ENCODE measurements at regions not wholly inside any gene's neighbourhood (a gene's known extent, or its start where the extent isn't known, plus 50 kb on each side); places are given as distances from the start of the nearest gene placed in this dataset.
"Not testable (repeated sequence)": the region's sequence is repeated elsewhere in the genome, so short reads cannot be mapped to it uniquely, and the experiment has no call there.

- no peak for DNase-seq (ENCODE audit: low read depth)
Observed at GRCh38 chr5:131107128-131107527, 57.9 kb downstream of the HINT1 start.

GRCh38 chr5:131104169-131104808, 60.8 kb downstream of the HINT1 start:
- peak; percentile 18 for DNase-seq (ENCODE audit: low read depth)

GRCh38 chr5:131096774-131097710, 68.0 kb downstream of the HINT1 start:
- DNase-seq (ENCODE audit: low read depth): peak; percentile 13

- DNase-seq (ENCODE audit: low read depth): not testable (repeated sequence)
Observed at GRCh38 chr5:131095561-131095960, 69.5 kb downstream of the HINT1 start.

GRCh38 chr5:131084436-131084835, 80.6 kb downstream of the HINT1 start:
- no peak for DNase-seq (ENCODE audit: low read depth)

- DNase-seq (ENCODE audit: low read depth): no peak
Observed at GRCh38 chr5:131081913-131082488, 83.1 kb downstream of the HINT1 start.

- no peak for DNase-seq (ENCODE audit: low read depth)
Observed at GRCh38 chr5:131081374-131081773, 83.7 kb downstream of the HINT1 start.

- DNase-seq (ENCODE audit: low read depth): no peak
Observed at GRCh38 chr5:131079232-131079631, 85.8 kb downstream of the HINT1 start.

- no peak for DNase-seq (ENCODE audit: low read depth)
Observed at GRCh38 chr5:131068893-131069643, 96.0 kb downstream of the HINT1 start.

- no peak for DNase-seq (ENCODE audit: low read depth)
Observed at GRCh38 chr5:131068076-131068475, 97.0 kb downstream of the HINT1 start.

- DNase-seq (ENCODE audit: low read depth): no peak
Observed at GRCh38 chr5:131067636-131068035, 97.4 kb downstream of the HINT1 start.

GRCh38 chr5:131064669-131065371, 100.2 kb downstream of the HINT1 start:
- no peak for DNase-seq (ENCODE audit: low read depth)

- no peak for DNase-seq (ENCODE audit: low read depth)
Observed at GRCh38 chr5:131042021-131042789, 122.9 kb downstream of the HINT1 start.

GRCh38 chr5:131023498-131023865, 141.6 kb downstream of the HINT1 start:
- DNase-seq (ENCODE audit: low read depth): no peak

- no peak for DNase-seq (ENCODE audit: low read depth)
Observed at GRCh38 chr5:131022811-131023497, 142.1 kb downstream of the HINT1 start.

- no peak for DNase-seq (ENCODE audit: low read depth)
Observed at GRCh38 chr5:131021646-131022045, 143.4 kb downstream of the HINT1 start.

GRCh38 chr5:131019601-131020315, 145.3 kb downstream of the HINT1 start:
- no peak for DNase-seq (ENCODE audit: low read depth)

- DNase-seq (ENCODE audit: low read depth): no peak
Observed at GRCh38 chr5:131019111-131019510, 145.9 kb downstream of the HINT1 start.

GRCh38 chr5:131008329-131008728, 156.7 kb downstream of the HINT1 start:
- DNase-seq (ENCODE audit: low read depth): no peak

Measured in renal cortical epithelial cell (primary cell).